ENCODE measurements at regions not wholly inside any gene's neighbourhood (a gene's known extent, or its start where the extent isn't known, plus 50 kb on each side); places are given as distances from the start of the nearest gene placed in this dataset.
"Not testable (repeated sequence)": the region's sequence is repeated elsewhere in the genome, so short reads cannot be mapped to it uniquely, and the experiment has no call there.

GRCh38 chr2:172262486-172262885 is 159.8 kb upstream of the DLX2 start:
- H3K27me3 ChIP-seq (ENCODE audit: control insufficient read depth in 1 of 2, insufficient read depth in 2 of 2, low read length in 2 of 2) = no peaks in the 10 kb centered on the region
- H3K9me3 ChIP-seq (ENCODE audit: control insufficient read depth in 2 of 2, insufficient read depth in 1 of 2, low read depth in 1 of 2, low read length in 1 of 2) = no peaks in the 10 kb centered on the region
- 83 to 89% methylated on average over 2 of the region's 2 CpGs for WGBS, 2 donors
- no peaks in the 10 kb centered on the region for H3K4me1 ChIP-seq (ENCODE audit: control insufficient read depth in 2 of 2, insufficient read depth in 2 of 2, low read length in 1 of 2)
- no peak overlapping the region for H3K27ac ChIP-seq (ENCODE audit: low read depth in 2 of 2, low read length in 1 of 2)
- no peak overlapping the region for H3K4me3 ChIP-seq (ENCODE audit: low read depth in 1 of 2, low read length in 2 of 2)
- no peaks in the 10 kb centered on the region for H3K36me3 ChIP-seq (ENCODE audit: control insufficient read depth in 2 of 2, insufficient read depth in 2 of 2, low read length in 1 of 2)

GRCh38 chr2:172264820-172265219 is 162.1 kb upstream of the DLX2 start:
- H3K27me3 ChIP-seq (ENCODE audit: control insufficient read depth in 1 of 2, insufficient read depth in 2 of 2, low read length in 2 of 2); H3K9me3 ChIP-seq (ENCODE audit: control insufficient read depth in 2 of 2, insufficient read depth in 1 of 2, low read depth in 1 of 2, low read length in 1 of 2); H3K36me3 ChIP-seq (ENCODE audit: control insufficient read depth in 2 of 2, insufficient read depth in 2 of 2, low read length in 1 of 2); H3K4me3 ChIP-seq (ENCODE audit: low read depth in 1 of 2, low read length in 2 of 2); H3K4me1 ChIP-seq (ENCODE audit: control insufficient read depth in 2 of 2, insufficient read depth in 2 of 2, low read length in 1 of 2); H3K27ac ChIP-seq (ENCODE audit: low read depth in 2 of 2, low read length in 1 of 2): not testable (repeated sequence)
- 96% methylated on average over 2 of the region's 2 CpGs for WGBS, 2 donors

GRCh38 chr2:172269507-172270244 is 157.7 kb upstream of the ITGA6 start:
- not testable (repeated sequence) for H3K27ac ChIP-seq (ENCODE audit: low read depth in 2 of 2, low read length in 1 of 2); H3K36me3 ChIP-seq (ENCODE audit: control insufficient read depth in 2 of 2, insufficient read depth in 2 of 2, low read length in 1 of 2); H3K4me3 ChIP-seq (ENCODE audit: low read depth in 1 of 2, low read length in 2 of 2); H3K27me3 ChIP-seq (ENCODE audit: control insufficient read depth in 1 of 2, insufficient read depth in 2 of 2, low read length in 2 of 2); H3K9me3 ChIP-seq (ENCODE audit: control insufficient read depth in 2 of 2, insufficient read depth in 1 of 2, low read depth in 1 of 2, low read length in 1 of 2); H3K4me1 ChIP-seq (ENCODE audit: control insufficient read depth in 2 of 2, insufficient read depth in 2 of 2, low read length in 1 of 2)
- whole genome bisulfite sequencing, 2 donors = 84 to 88% methylated on average over 7 of the region's 7 CpGs

DNA sequence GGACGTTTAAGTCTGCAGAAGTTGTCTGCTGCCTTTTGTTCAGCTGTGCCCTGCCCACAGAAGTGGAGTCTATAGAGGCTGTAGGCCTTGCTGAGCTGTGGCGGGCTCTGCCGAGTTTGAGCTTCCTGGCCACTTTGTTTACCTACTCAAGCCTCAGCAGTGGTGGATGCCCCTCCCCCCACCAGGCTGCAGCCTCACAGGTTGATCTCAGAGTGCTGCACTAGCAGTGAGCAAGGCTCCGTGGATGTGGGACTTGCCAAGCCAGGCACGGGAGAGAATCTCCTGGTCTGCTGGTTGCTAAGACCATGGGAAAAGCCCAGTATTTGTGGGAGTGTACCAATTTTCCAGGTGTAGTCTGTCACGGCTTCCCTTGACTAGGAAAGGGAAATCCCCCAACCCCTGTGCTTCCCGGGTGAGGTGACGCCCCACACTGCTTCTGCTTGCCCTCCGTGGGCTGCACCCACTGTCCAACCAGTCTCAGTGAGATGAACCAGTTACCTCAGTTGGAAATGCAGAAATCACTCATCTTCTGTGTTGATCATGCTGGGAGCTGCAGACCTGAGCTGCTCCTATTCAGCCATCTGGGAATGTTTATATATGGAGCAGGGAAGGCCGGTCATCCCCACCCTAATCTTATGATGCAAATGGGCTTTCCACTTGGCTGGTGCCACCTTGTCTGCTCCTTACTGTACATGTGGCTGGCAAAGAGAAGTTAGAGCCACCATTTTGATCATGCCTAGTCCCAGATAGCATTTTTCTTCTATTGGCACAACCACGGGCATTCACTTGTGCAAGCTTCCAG is 156.9 kb upstream of the ITGA6 start:
- Histone ChIP-seq H3K4me1 (ENCODE audit: control insufficient read depth in 2 of 2, insufficient read depth in 2 of 2, low read length in 1 of 2) (no peaks in the 10 kb centered on the region), H3K36me3 (ENCODE audit: control insufficient read depth in 2 of 2, insufficient read depth in 2 of 2, low read length in 1 of 2) (no peaks in the 10 kb centered on the region), H3K4me3 (ENCODE audit: low read depth in 1 of 2, low read length in 2 of 2) (no peak overlapping the region), H3K9me3 (ENCODE audit: control insufficient read depth in 2 of 2, insufficient read depth in 1 of 2, low read depth in 1 of 2, low read length in 1 of 2) (peaks cover 0 to 2% of the 10 kb centered on the region in 2 donors), H3K27ac (ENCODE audit: low read depth in 2 of 2, low read length in 1 of 2) (no peak overlapping the region), H3K27me3 (ENCODE audit: control insufficient read depth in 1 of 2, insufficient read depth in 2 of 2, low read length in 2 of 2) (no peaks in the 10 kb centered on the region)
- WGBS, 2 donors = 49 to 70% methylated on average over 11 of the region's 11 CpGs

- Histone ChIP-seq H3K27me3 (ENCODE audit: control insufficient read depth in 1 of 2, insufficient read depth in 2 of 2, low read length in 2 of 2) (no peaks in the 10 kb centered on the region), H3K4me1 (ENCODE audit: control insufficient read depth in 2 of 2, insufficient read depth in 2 of 2, low read length in 1 of 2) (no peaks in the 10 kb centered on the region), H3K27ac (ENCODE audit: low read depth in 2 of 2, low read length in 1 of 2) (no peak overlapping the region), H3K36me3 (ENCODE audit: control insufficient read depth in 2 of 2, insufficient read depth in 2 of 2, low read length in 1 of 2) (no peaks in the 10 kb centered on the region), H3K4me3 (ENCODE audit: low read depth in 1 of 2, low read length in 2 of 2) (no peak overlapping the region), H3K9me3 (ENCODE audit: control insufficient read depth in 2 of 2, insufficient read depth in 1 of 2, low read depth in 1 of 2, low read length in 1 of 2) (peaks cover 4% of the 10 kb centered on the region in 2 donors)
- 77 to 81% methylated on average over 6 of the region's 6 CpGs for WGBS, 2 donors
These were observed 153.3 kb upstream of the ITGA6 start for GRCh38 chr2:172273910-172274571.

DNA sequence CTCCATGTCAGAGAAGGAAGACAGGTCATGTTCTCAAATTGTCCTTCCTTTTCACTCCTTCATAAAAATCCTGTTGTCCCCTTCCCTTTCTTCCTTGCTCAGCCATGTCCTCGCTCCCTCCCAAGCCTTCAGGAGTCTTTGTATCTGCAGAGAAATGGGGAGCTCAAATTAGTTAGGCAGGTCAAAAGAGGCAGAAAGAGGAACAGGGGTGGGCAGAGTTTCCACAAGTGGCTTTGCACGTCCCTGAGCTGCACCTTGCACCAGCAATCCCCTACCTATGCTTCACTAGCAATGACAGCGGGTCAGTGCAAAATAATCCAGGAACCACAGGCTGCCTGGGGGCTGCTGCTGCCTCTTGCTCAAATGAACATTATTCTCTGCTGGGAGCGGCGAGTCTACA is 152.1 kb upstream of the ITGA6 start:
- H3K4me1 ChIP-seq (ENCODE audit: control insufficient read depth in 2 of 2, insufficient read depth in 2 of 2, low read length in 1 of 2) = no peaks in the 10 kb centered on the region
- H3K4me3 ChIP-seq (ENCODE audit: low read depth in 1 of 2, low read length in 2 of 2) = no peak overlapping the region
- H3K27me3 ChIP-seq (ENCODE audit: control insufficient read depth in 1 of 2, insufficient read depth in 2 of 2, low read length in 2 of 2) = no peaks in the 10 kb centered on the region
- peaks cover 4% of the 10 kb centered on the region in 2 donors for H3K9me3 ChIP-seq (ENCODE audit: control insufficient read depth in 2 of 2, insufficient read depth in 1 of 2, low read depth in 1 of 2, low read length in 1 of 2)
- no peaks in the 10 kb centered on the region for H3K36me3 ChIP-seq (ENCODE audit: control insufficient read depth in 2 of 2, insufficient read depth in 2 of 2, low read length in 1 of 2)
- no peak overlapping the region for H3K27ac ChIP-seq (ENCODE audit: low read depth in 2 of 2, low read length in 1 of 2)
- WGBS, 2 donors = 90 to 93% methylated on average over 5 of the region's 5 CpGs

DNA sequence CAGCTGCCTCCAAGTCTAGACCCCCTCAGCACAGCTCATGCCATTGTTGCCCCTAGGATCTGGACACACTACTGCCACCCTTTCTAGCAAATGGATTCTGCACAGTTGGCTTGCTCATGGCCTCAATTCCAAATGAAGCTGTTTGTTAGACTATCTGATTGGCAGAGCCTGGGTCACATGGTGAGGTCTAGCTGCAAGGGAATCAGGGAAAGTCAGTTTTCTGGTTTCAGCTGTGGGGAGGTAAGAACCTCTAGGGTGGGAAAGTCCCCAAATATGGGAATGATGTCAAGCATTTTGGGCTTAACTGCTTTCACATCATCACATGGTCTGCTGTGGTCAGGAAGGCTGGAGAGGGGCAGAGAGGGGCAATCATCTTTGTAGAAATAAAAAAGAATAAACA is 150.4 kb upstream of the ITGA6 start:
- Histone ChIP-seq H3K27ac (ENCODE audit: low read depth in 2 of 2, low read length in 1 of 2) (no peak overlapping the region), H3K4me3 (ENCODE audit: low read depth in 1 of 2, low read length in 2 of 2) (no peak overlapping the region), H3K36me3 (ENCODE audit: control insufficient read depth in 2 of 2, insufficient read depth in 2 of 2, low read length in 1 of 2) (no peaks in the 10 kb centered on the region), H3K27me3 (ENCODE audit: control insufficient read depth in 1 of 2, insufficient read depth in 2 of 2, low read length in 2 of 2) (no peaks in the 10 kb centered on the region), H3K9me3 (ENCODE audit: control insufficient read depth in 2 of 2, insufficient read depth in 1 of 2, low read depth in 1 of 2, low read length in 1 of 2) (peaks cover 4% of the 10 kb centered on the region in 2 donors), H3K4me1 (ENCODE audit: control insufficient read depth in 2 of 2, insufficient read depth in 2 of 2, low read length in 1 of 2) (no peaks in the 10 kb centered on the region)

DNA sequence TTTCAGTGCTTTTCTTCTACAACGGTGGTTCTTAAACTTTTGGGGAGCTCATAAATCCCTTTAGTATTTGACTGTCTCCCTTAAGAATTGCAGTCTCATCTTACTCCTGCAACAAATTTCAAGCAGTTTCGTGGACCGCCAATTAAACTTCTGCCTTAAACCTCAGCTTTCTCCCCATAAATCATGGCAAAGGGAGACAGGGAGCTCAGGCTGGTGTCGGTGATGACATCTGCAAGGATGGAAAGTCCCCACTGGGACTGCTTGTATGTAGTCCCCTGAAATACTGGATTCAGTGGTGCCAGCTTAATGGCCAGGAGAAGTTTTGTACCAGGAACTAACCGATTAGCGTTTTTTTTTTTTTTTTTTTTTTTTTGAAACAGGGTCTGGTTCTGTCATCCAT is 148.7 kb upstream of the ITGA6 start:
- Histone ChIP-seq H3K9me3 (ENCODE audit: control insufficient read depth in 2 of 2, insufficient read depth in 1 of 2, low read depth in 1 of 2, low read length in 1 of 2) (peaks cover 4% of the 10 kb centered on the region in 2 donors), H3K27me3 (ENCODE audit: control insufficient read depth in 1 of 2, insufficient read depth in 2 of 2, low read length in 2 of 2) (no peaks in the 10 kb centered on the region), H3K4me1 (ENCODE audit: control insufficient read depth in 2 of 2, insufficient read depth in 2 of 2, low read length in 1 of 2) (no peaks in the 10 kb centered on the region), H3K4me3 (ENCODE audit: low read depth in 1 of 2, low read length in 2 of 2) (no peak overlapping the region), H3K36me3 (ENCODE audit: control insufficient read depth in 2 of 2, insufficient read depth in 2 of 2, low read length in 1 of 2) (no peaks in the 10 kb centered on the region), H3K27ac (ENCODE audit: low read depth in 2 of 2, low read length in 1 of 2) (no peak overlapping the region)
- 79 to 85% methylated on average over 6 of the region's 6 CpGs for WGBS, 2 donors

GRCh38 chr2:172279214-172279613 is 148.2 kb upstream of the ITGA6 start:
- peaks cover 2 to 4% of the 10 kb centered on the region in 2 donors for H3K9me3 ChIP-seq (ENCODE audit: control insufficient read depth in 2 of 2, insufficient read depth in 1 of 2, low read depth in 1 of 2, low read length in 1 of 2)
- 89 to 96% methylated on average over 5 of the region's 5 CpGs for WGBS, 2 donors
- H3K27me3 ChIP-seq (ENCODE audit: control insufficient read depth in 1 of 2, insufficient read depth in 2 of 2, low read length in 2 of 2) = no peaks in the 10 kb centered on the region
- no peak overlapping the region for H3K4me3 ChIP-seq (ENCODE audit: low read depth in 1 of 2, low read length in 2 of 2)
- no peaks in the 10 kb centered on the region for H3K36me3 ChIP-seq (ENCODE audit: control insufficient read depth in 2 of 2, insufficient read depth in 2 of 2, low read length in 1 of 2)
- no peaks in the 10 kb centered on the region for H3K4me1 ChIP-seq (ENCODE audit: control insufficient read depth in 2 of 2, insufficient read depth in 2 of 2, low read length in 1 of 2)
- H3K27ac ChIP-seq (ENCODE audit: low read depth in 2 of 2, low read length in 1 of 2) = no peak overlapping the region

Data from esophagus (tissue), 2 donors.